ENCODE measurements at regions not wholly inside any gene's neighbourhood (a gene's known extent, or its start where the extent isn't known, plus 50 kb on each side); places are given as distances from the start of the nearest gene placed in this dataset.

- no peak for DNase-seq
Observed at GRCh38 chr2:126793885-126794613, 104.6 kb upstream of the TEX51 start.

- no peak for DNase-seq
Observed at GRCh38 chr2:126795656-126796055, 103.0 kb upstream of the TEX51 start.

DNA sequence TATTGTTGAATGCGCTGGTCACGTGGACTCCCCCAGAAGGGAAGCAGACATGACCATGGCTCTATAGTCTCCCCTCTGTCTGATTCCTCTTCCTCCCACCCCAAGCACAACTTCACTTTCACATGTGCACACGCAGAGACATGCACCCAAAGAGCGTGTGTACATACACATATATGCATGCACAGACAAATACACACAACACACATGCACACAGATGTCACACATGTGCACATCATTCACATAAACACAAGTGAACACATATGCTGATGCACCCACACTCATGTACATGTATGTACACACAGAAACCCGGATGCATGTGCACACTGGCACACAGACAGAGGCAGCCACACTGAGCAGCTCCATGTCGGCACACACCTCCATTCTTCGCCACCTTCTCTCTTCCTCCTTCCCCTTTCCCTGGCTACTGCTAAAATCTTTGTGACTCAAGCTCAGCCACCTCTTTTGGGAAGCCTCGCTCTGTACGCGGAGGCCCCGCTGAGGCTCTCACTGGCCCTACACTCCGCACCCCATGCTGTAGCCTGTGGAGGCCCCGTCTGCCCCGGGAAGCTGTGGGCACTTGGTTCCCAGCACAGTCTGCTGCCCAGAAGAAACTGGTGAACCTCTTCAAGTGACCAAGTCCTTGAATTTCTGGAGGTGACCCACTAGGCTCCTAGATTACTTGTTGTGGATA lies 101.6 kb upstream of the TEX51 start:
- DNase-seq, result no peak

DNA sequence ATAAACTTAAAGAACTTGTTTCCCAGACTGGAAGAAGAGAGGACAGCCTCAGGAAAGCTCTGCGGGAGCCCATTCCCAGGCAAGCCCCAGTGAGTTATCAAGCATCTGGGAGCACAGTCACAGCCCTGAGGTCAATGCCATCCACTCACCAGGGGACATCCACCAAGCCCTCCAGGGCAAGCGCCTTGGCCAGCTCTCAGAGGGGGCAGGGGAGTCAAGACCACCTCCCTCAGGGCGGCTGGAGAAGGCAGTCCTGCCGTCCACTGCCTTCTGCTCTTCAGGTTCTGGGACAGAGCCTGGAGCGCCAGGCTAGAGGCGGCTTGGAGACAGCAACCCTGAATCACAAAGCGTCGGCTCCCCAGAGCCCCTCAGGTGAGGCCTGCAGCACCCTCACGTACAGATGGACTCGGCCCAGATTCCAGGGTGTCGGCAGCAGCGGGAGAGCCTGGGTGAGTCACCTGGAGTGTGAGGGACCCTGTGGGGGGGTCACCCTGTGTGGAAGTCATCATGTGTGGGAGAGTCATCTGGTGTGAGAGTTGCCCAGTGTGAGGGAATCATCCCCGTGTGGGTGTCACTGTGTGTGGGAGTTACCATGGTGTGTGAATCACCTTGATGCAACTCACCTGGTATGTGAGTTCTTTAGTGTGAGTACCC lies 100.9 kb upstream of the TEX51 start:
- DNase-seq, result no peak

DNA sequence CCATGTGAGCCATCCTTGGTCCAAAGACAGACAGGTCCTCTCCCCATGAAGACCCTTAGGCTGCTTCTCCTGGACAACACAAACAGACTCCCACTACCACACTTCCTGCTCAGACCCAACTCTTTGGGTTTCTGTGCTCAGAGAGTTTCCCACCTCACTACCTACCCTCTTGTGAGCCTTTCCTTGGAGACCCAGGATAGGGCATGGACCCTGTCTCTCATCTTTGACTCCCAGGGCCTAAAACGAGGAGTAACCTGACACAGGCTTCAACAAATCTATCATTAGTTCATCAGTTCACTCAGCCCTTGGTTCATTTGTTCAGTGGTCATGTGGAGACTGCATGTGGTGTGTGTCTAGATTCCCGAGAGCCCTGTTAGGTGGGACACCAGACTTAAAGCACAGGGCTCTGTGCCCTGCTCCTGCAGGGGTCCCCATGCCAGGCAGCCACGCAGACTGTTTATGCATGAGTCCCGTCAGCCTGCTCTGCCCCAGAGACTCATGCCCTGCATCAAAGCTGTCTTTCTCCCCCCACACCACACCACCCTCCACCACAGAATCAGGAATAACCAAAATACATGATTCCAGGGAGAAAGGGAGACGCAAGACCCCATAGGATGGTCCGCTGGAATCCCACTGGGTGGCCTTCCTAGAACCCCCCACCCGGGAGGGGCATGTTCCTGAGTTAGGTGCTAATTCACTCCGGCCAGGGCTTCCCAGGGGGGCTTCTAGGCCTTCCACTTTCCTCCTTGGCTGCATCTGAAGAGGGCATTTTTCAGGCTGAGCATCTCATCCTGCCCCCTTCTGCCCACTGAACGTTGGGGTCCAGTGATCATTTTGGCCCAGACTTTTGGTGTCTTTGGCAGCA lies 100.2 kb upstream of the TEX51 start:
- DNase-seq, result no peak

DNA sequence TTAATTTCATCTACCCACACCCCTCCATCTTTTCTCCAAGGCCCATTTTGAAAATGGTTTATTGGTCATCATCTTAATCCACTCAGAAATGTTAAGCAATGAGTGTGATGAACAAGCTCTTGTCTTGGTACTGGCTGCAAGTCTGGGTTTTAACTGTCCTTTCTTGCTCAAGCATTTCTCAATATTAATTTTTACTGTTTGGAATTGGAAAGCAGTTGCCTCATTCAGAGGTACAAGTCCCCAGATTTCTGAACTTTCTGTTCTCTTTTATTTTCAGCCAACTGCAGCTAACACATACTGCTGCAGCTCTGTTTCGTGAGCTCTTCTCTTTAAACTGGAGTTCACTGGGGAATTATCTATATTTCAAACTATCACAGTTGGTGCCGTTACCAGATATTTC lies 99.4 kb upstream of the TEX51 start:
- DNase-seq, result no peak

- no peak for DNase-seq
Observed at GRCh38 chr2:126801473-126801872, 97.2 kb upstream of the TEX51 start.

DNA sequence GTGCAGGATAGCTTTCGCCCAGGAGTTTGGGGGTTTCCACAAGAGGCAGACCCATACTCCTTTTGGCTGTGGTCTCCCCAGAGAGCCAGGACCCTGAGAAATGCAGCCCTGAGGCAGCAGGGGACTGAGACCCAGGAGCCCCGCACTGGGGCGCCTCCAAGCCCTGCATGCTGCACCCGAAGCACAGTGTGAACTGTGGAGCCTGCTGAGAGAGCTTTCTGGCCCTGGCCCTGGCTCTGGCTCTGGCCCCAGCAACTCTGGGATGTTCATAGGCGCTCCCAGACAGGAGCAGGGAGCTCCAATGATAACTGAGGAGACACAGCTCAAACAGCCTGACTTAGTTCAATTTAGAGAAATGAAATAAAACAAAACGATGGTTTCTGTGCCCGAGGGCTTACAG lies 96.4 kb upstream of the TEX51 start:
- DNase-seq, result no peak

GRCh38 chr2:126802774-126803433 lies 95.8 kb upstream of the TEX51 start:
- DNase-seq, result no peak

GRCh38 chr2:126803434-126803775 lies 95.3 kb upstream of the TEX51 start:
- no peak for DNase-seq

DNA sequence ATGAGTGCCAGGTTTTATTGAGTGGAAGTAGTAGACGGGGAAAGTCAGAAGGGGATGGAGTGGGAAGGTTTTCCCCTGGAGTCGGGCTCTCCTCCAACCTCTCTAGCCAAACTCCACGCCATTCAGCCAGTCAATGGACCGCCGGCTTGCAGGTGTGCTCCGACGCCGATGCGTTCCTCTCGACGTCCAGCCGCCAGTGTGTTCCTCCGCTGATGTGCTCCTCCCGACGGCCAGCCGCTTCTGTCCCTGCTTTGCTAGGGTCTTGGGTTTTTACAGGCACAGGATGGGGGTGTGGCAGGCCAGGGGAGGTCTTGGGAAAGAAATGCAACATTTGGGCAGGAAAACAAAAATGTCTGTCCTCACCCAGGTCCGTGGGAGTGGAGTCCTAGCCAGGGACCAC lies 94.3 kb upstream of the TEX51 start:
- no peak for DNase-seq

DNA sequence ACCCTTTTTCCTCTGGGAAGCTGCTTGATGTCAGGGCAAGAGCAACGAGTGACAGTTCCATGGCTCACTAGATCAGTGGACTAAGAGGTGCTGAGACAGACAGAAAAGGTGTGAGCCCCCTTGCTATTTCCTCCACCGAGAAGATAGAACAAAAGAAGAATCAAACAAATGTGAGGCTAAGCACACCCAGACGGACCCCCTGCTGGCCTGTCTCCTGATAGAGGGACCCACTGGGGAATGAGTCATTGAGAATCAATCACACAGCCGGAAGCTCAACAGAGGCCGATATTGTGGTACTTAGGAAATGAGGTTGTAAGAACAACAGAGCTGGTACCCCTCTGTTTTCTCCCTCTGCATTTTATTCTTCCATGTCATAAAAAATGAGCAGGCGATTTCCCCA lies 89.8 kb upstream of the TEX51 start:
- DNase-seq, result no peak

DNA sequence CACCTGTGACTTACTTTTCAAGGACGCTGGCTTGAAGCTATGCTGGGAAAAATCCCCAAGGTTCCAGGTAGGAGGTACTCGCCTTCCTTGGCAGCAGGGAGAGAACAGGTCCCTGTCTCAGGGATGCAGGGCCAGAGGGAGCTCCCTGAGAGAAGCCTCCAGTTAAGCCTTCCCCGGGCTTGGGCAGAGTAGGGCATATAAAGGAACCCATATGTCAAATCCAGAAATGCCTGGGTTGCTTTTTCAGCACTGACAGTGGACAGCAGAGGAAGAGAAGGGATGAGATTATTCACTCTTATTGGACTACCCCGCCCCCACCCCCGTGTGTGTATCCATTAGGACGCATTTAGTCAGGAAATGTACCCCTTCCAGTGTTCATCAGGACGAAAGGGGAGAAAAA lies 89.3 kb upstream of the TEX51 start:
- no peak for DNase-seq

DNA sequence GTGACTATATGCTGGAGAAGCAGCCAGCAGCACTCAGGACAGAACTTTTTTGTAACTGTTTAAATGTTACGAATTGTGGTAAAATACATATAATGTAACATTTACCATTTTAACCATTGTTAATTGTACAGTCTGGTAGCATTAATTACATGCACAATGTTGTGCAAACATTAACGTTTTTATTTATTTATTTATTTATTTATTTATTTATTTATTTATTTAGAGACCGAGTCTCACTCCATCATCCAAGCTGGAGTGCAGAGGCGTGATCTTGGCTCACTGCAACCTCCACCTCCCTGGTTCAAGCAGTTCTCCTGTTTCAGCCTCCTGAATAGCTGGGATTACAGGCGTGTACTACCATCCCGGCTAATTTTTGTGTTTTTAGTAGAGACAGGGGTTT lies 88.7 kb upstream of the TEX51 start:
- DNase-seq, result no peak

- no peak for DNase-seq
Observed at GRCh38 chr2:126811101-126811500, 87.6 kb upstream of the TEX51 start.

DNA sequence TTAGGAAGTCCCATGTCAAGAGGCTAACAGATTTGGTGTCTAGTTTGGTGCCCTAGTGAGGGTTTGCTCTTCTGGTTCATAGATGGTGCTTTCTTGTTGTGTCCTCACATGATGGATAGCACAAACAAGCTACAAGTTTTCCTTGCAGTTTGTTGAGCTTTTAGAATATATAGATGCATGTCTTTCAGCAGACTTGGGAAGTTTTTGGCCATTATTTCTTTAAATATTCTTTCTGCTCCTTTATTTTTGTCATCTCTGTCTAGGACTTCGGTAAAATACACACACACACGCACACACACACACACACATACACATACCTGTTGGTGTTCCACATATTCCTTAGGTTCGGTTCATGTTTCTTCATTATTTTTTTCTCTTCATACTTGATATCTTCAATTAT lies 81.5 kb upstream of the TEX51 start:
- no peak for DNase-seq

DNA sequence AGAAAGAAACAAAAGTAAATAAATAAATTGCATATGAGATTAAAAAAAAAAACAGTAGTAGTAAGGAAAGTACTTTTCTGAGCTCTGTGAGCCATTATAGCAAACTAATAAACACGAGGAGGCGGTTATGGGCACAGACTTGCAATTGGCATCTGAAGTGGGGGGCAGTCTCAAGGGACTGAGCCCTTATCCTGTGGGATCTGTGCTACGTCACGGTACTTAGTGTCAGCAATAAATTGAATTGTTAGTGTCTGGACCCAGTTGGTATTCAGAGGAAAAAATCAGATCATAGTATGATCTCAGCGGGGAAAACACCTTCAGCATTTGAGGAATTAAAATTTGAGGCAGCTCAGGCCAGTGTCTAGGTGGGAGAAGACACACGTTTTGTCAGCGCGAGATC lies 76.6 kb upstream of the TEX51 start:
- DNase-seq, result no peak

DNA sequence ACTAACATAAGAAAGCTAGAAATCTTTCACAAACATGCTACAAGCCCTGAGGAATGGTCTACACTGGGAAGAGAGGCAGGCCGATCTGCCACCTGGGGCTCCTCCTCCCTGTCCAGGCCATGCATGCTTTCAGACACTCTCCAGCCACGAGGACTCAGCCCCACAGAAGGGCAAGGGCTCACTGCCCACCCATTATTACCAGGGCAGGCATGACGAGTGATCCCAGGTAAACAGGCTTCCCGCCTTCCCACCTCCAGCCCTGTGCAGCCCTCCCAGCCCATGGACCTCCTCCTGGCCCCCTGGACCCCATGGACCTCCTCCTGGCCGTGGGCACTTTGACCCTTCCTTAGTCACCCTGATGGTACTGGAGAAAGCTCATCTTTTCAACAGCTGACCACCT lies 75.8 kb upstream of the TEX51 start:
- DNase-seq, result no peak

DNA sequence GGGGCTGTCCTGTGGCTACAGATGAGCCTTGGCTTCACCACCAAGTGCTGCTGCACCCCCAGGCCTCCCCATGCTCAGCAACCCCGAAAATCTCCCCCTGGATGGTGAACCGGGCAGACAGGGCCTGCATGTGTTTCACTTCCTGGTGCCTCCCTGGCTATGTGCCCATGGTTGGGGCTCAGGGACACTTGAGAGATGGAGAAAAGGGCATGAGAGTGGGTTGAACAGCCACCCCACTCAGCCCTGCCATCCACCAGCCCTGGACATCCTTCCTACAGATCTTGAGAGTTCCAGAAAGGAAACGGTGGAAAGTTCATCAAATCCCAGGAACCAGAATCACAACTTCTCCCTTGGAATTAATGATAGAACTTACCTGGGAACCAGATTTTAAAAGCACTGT lies 74.7 kb upstream of the TEX51 start:
- DNase-seq, result no peak

DNA sequence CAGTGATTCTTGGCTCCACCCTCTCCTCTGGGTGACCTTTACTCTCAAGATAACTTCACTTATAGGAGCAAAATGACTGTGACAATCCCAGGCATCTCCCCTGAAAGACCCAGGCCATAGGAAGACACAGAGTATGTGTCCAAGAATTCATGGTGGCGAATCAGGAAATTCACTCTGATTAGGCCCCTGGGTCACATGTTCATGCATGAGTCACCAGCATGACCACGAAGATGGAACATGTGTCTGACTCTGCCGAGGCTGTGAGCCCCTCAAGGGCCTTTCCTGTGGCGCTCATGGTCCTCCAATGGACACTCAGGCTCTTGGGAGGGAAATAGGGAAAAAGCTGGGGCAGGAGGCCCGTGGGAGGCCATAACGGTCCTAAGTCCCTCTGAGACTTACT lies 74.0 kb upstream of the TEX51 start:
- no peak for DNase-seq

GRCh38 chr2:126825316-126825715 lies 73.4 kb upstream of the TEX51 start:
- DNase-seq, result no peak

GRCh38 chr2:126826491-126826890 lies 72.2 kb upstream of the TEX51 start:
- no peak for DNase-seq
